H1 (cell line): ENCODE measurements at regions not wholly inside any gene's neighbourhood (a gene's known extent, or its start where the extent isn't known, plus 50 kb on each side); places are given as distances from the start of the nearest gene placed in this dataset.

Experiments used
- CTCF ChIA-PET: fragments of 300-600 bp; sonication (Branson Sonifier 250); formaldehyde crosslinking; loops from one replicate; lab custom pipeline; 2021; ENCODE audit not compliant: partially characterized antibody; lab: Charles Lee
- POLR2A ChIA-PET: fragments of 300-600 bp; sonication (Branson Sonifier 250); formaldehyde crosslinking; loops from one replicate; lab custom pipeline; 2021; ENCODE audit warnings: inconsistent platforms; ENCODE audit not compliant: partially characterized antibody; lab: Charles Lee
- DNase-seq, 2 experiments: peaks; one replicate each; pipeline versions ENCODE4 v3.0.0 to v3.0.0-alpha.2; 2010 to 2022; ENCODE audit warnings: low spot score in 2 of 2, low read depth in 1 of 2, mixed read lengths in 1 of 2
- FAIRE-seq: peaks from 2 replicates; lab custom pipeline; 2011; peaks lifted over from hg19 to GRCh38; lab: Jason Lieb, UNC
- H2AFZ ChIP-seq: 2 replicates; pipeline ENCODE4 v1.8.1; 2012; ENCODE audit warnings: low read length, inconsistent platforms
- H2AK5ac ChIP-seq: 2 replicates; pipeline ENCODE4 v1.6.1; 2013; ENCODE audit warnings: low read depth, low read length
- H2BK120ac ChIP-seq: replicated peaks from 2 replicates; pipeline ENCODE3; 2013; ENCODE audit warnings: low read depth, low read length, inconsistent platforms
- H2BK12ac ChIP-seq: 2 replicates; pipeline ENCODE4 v1.6.1; 2013; ENCODE audit warnings: low read depth, low read length
- H2BK15ac ChIP-seq: 2 replicates; pipeline ENCODE4 v1.6.1; 2013; ENCODE audit warnings: low read length
- H2BK20ac ChIP-seq: 2 replicates; pipeline ENCODE4 v1.6.1; 2013; ENCODE audit warnings: low read length
- H2BK5ac ChIP-seq: 2 replicates; pipeline ENCODE4 v1.6.1; 2013; ENCODE audit warnings: low read depth, low read length
- H3K14ac ChIP-seq: 2 replicates; pipeline ENCODE4 v1.6.1; 2013; ENCODE audit warnings: inconsistent platforms; ENCODE audit not compliant: insufficient read length
- H3K18ac ChIP-seq: 2 replicates; pipeline ENCODE4 v1.6.1; 2013; ENCODE audit warnings: low read length; ENCODE audit errors: extremely low read depth
- H3K23ac ChIP-seq: 2 replicates; pipeline ENCODE4 v1.6.1; 2013; ENCODE audit warnings: inconsistent platforms; ENCODE audit not compliant: insufficient read length
- H3K23me2 ChIP-seq: 2 replicates; pipeline ENCODE4 v1.6.1; 2013; ENCODE audit warnings: low read depth, low read length
- H3K27ac ChIP-seq: 2 replicates; pipeline ENCODE4 v1.6.1; 2011; ENCODE audit warnings: low read depth, low read length, inconsistent platforms
- H3K27me3 ChIP-seq, 4 experiments: replicated peaks in 1 of 4; 1 replicate in 1 of 4; 2 replicates in 3 of 4; pipeline versions ENCODE4 v1.6.1 to v1.8.1; 2011 to 2013; ENCODE audit warnings: low read length in 3 of 4, mild to moderate bottlenecking in 3 of 4, inconsistent platforms in 2 of 4, mixed read lengths in 2 of 4, moderate library complexity in 1 of 4; ENCODE audit not compliant: control insufficient read depth in 3 of 4, insufficient read depth in 3 of 4; ENCODE audit errors: extremely low read depth in 1 of 4
- H3K36me3 ChIP-seq, 4 experiments: 2 replicates each; pipeline versions ENCODE4 v1.6.1 to v1.8.1; 2011 to 2013; ENCODE audit warnings: mild to moderate bottlenecking in 4 of 4, low read length in 3 of 4, moderate library complexity in 2 of 4, control low read depth in 1 of 4, inconsistent platforms in 1 of 4; ENCODE audit not compliant: insufficient read depth in 4 of 4, control insufficient read depth in 2 of 4
- H3K4ac ChIP-seq: replicated peaks from 2 replicates; pipeline ENCODE3; 2013; ENCODE audit warnings: low read length, low read depth, mixed read lengths, inconsistent platforms; ENCODE audit not compliant: insufficient read length
- H3K4me1 ChIP-seq, 4 experiments: replicated peaks in 1 of 4; 1 replicate in 1 of 4; 2 replicates in 3 of 4; pipeline versions ENCODE4 v1.6.1 to v1.8.1; 2011 to 2013; ENCODE audit warnings: low read length in 3 of 4, inconsistent platforms in 2 of 4, mixed read lengths in 1 of 4; ENCODE audit not compliant: insufficient read depth in 4 of 4, control insufficient read depth in 3 of 4
- H3K4me2 ChIP-seq, 2 experiments: 2 replicates each; pipeline versions ENCODE4 v1.6.1 to v1.8.1; 2011 to 2013; ENCODE audit warnings: low read depth in 2 of 2, low read length in 2 of 2, control low read depth in 1 of 2, inconsistent platforms in 1 of 2, mild to moderate bottlenecking in 1 of 2; ENCODE audit not compliant: insufficient read depth in 1 of 2
- H3K4me3 ChIP-seq, 4 experiments: fragments of 200-600, 300-600 bp in 1 of 4; sonication (generic), shearing (Covaris generic), sonication (Bioruptor Twin) in 1 of 4; 2 replicates each; pipeline versions ENCODE4 v1.5.1 to v1.8.1; 2011 to 2016; ENCODE audit warnings: low read length in 4 of 4, low read depth in 3 of 4, control low read depth in 2 of 4, inconsistent platforms in 2 of 4, mild to moderate bottlenecking in 2 of 4, mixed read lengths in 1 of 4, moderate library complexity in 1 of 4; ENCODE audit not compliant: insufficient read depth in 2 of 4; ENCODE audit errors: extremely low read depth in 1 of 4
- H3K56ac ChIP-seq: replicated peaks from 2 replicates; pipeline ENCODE3; 2013; ENCODE audit warnings: low read depth, mild to moderate bottlenecking, mixed read lengths, low read length, inconsistent platforms; ENCODE audit not compliant: insufficient read length
- H3K79me1 ChIP-seq: 2 replicates; pipeline ENCODE4 v1.6.1; 2013; ENCODE audit warnings: low read depth, low read length, control low read depth
- H3K79me2 ChIP-seq, 2 experiments: 2 replicates each; pipeline versions ENCODE4 v1.6.1 to v1.8.1; 2012 to 2013; ENCODE audit warnings: low read length in 2 of 2, mild to moderate bottlenecking in 2 of 2, inconsistent platforms in 1 of 2; ENCODE audit not compliant: insufficient read depth in 2 of 2, control insufficient read depth in 1 of 2
- H3K9ac ChIP-seq, 4 experiments: replicated peaks in 1 of 4; 1 replicate in 1 of 4; 2 replicates in 3 of 4; pipeline versions ENCODE4 v1.6.1 to v1.8.1; 2011 to 2013; ENCODE audit warnings: low read depth in 3 of 4, low read length in 3 of 4, control low read depth in 2 of 4, mild to moderate bottlenecking in 2 of 4, moderate library complexity in 2 of 4, inconsistent platforms in 1 of 4; ENCODE audit errors: extremely low read depth in 1 of 4
- H3K9me3 ChIP-seq, 2 experiments: 2 replicates each; pipeline versions ENCODE4 v1.6.1 to v1.8.1; 2012 to 2013; ENCODE audit warnings: mild to moderate bottlenecking in 2 of 2, moderate library complexity in 2 of 2, control low read depth in 1 of 2, inconsistent platforms in 1 of 2, low read depth in 1 of 2, low read length in 1 of 2, mixed read lengths in 1 of 2; ENCODE audit not compliant: insufficient read depth in 2 of 2
- H4K20me1 ChIP-seq, 2 experiments: replicated peaks in 1 of 2; 2 replicates each; pipeline versions ENCODE3 to v1.8.1; 2011 to 2013; ENCODE audit warnings: inconsistent platforms in 2 of 2, low read length in 2 of 2, mild to moderate bottlenecking in 1 of 2; ENCODE audit not compliant: insufficient read depth in 2 of 2, control insufficient read depth in 1 of 2
- H4K5ac ChIP-seq: 2 replicates; pipeline ENCODE4 v1.6.1; 2013; ENCODE audit warnings: low read length, low read depth, mixed read lengths, inconsistent platforms; ENCODE audit not compliant: insufficient read length
- H4K8ac ChIP-seq: 2 replicates; pipeline ENCODE4 v1.8.0; 2013; ENCODE audit warnings: mild to moderate bottlenecking, moderate library complexity, low read length, inconsistent platforms; ENCODE audit not compliant: insufficient read depth; ENCODE audit errors: extremely low read depth
- H4K91ac ChIP-seq: replicated peaks from 2 replicates; pipeline ENCODE3; 2013; ENCODE audit warnings: low read length, mixed read lengths, inconsistent platforms; ENCODE audit not compliant: insufficient read length
- CBX8 ChIP-seq: fragments of 300-800, 300-1000 bp; sonication (generic); IDR thresholded peaks from 2 replicates; pipeline ENCODE4 v1.7.1; 2016; ENCODE audit warnings: low read depth, low read length, borderline replicate concordance
- CEBPB ChIP-seq: IDR thresholded peaks from 2 replicates; pipeline ENCODE4 v1.6.1; 2012; ENCODE audit warnings: low read depth, low read length
- CHD1 ChIP-seq: IDR thresholded peaks from 2 replicates; pipeline ENCODE4 v1.6.1; 2012; ENCODE audit warnings: low read depth, low read length, improper control_type of control experiment
- HDAC2 ChIP-seq, 2 experiments: fragments of 300-600 bp in 1 of 2; sonication (generic) in 1 of 2; IDR thresholded peaks; 2 replicates each; pipeline ENCODE4 v1.6.1; 2011 to 2012; ENCODE audit warnings: low read depth in 2 of 2, low read length in 2 of 2, mild to moderate bottlenecking in 2 of 2, moderate library complexity in 2 of 2, borderline replicate concordance in 1 of 2, inconsistent platforms in 1 of 2
- KDM5A ChIP-seq: fragments of 200-600 bp; IDR thresholded peaks from 2 replicates; pipeline ENCODE4 v1.7.1; 2012; ENCODE audit warnings: mild to moderate bottlenecking, low read length, inconsistent platforms, mixed read lengths
- PHF8 ChIP-seq: fragments of 200-600 bp; sonication (generic); conservative IDR thresholded peaks from 2 replicates; pipeline ENCODE4 v1.7.1; 2012; ENCODE audit warnings: low read depth, mild to moderate bottlenecking, inconsistent platforms, low read length, moderate library complexity
- POLR2A ChIP-seq, 2 experiments: IDR thresholded peaks; 1 replicate in 1 of 2; 2 replicates in 1 of 2; pipeline ENCODE4 v1.6.1; 2011; ENCODE audit warnings: low read depth in 2 of 2, low read length in 2 of 2, mild to moderate bottlenecking in 2 of 2; ENCODE audit errors: control extremely low read depth in 1 of 2
- RNF2 ChIP-seq: fragments of 200-900, 300-1000 bp; sonication (generic); IDR thresholded peaks from 2 replicates; pipeline ENCODE4 v1.7.1; 2016; ENCODE audit warnings: borderline replicate concordance, low read depth, mild to moderate bottlenecking, antibody characterized with exemption, low read length; ENCODE audit not compliant: poor library complexity, severe bottlenecking; ENCODE audit errors: missing control alignments
- RXRA ChIP-seq: IDR thresholded peaks from 2 replicates; pipeline ENCODE4 v1.6.1; 2011; ENCODE audit warnings: low read depth, mild to moderate bottlenecking, low read length, moderate library complexity; ENCODE audit not compliant: insufficient read depth
- TAF1 ChIP-seq: IDR thresholded peaks from 2 replicates; pipeline ENCODE4 v1.6.1; 2011; ENCODE audit warnings: mild to moderate bottlenecking, low read depth, low read length
- TBP ChIP-seq: IDR thresholded peaks from 2 replicates; pipeline ENCODE4 v1.6.1; 2011; ENCODE audit warnings: low read depth, low read length, improper control_type of control experiment

- H4K91ac ChIP-seq: no peak overlapping the region
- H3K79me2 ChIP-seq: no peaks in the 10 kb centered on the region
- FAIRE-seq: no peak
- no peak overlapping the region for H2BK120ac ChIP-seq
- no peak overlapping the region for H4K5ac ChIP-seq
- no peak overlapping the region for H3K4me2 ChIP-seq
- no peak for TF ChIP-seq RXRA
- no peak for TF ChIP-seq TAF1
- TF ChIP-seq CEBPB: no peak
- no peak for TF ChIP-seq RNF2
- no peak for TF ChIP-seq PHF8
- no peak for TF ChIP-seq KDM5A
- TF ChIP-seq CHD1: no peak
- no peak for TF ChIP-seq HDAC2 (IDR thresholded peaks at IDR 0.05; ENCODE audit: borderline replicate concordance in 1 of 2, low read depth in 2 of 2, low read length in 2 of 2)
- TF ChIP-seq POLR2A (IDR thresholded peaks at IDR 0.05; ENCODE audit: control extremely low read depth in 1 of 2, low read depth in 2 of 2, low read length in 2 of 2): no peak
- no peak for TF ChIP-seq CBX8
- TF ChIP-seq TBP: no peak
- no peaks in the 10 kb centered on the region for H3K36me3 ChIP-seq
- H3K4me3 ChIP-seq: no peak overlapping the region
- no peak overlapping the region for H2BK5ac ChIP-seq
- H3K27ac ChIP-seq: no peak overlapping the region
- H2BK15ac ChIP-seq: no peak overlapping the region
- H3K27me3 ChIP-seq: no peaks in the 10 kb centered on the region
- H3K18ac ChIP-seq: no peak overlapping the region
- no peak overlapping the region for H3K56ac ChIP-seq
- H3K9ac ChIP-seq: no peak overlapping the region
- CTCF ChIA-PET: interaction anchor here (1.1 to 1.6 kb wide), 5 partner anchors 13 to 166 kb away, joined by 3 to 4 read pairs (median 3); no protein-coding TSS in a partner anchor
- no peak overlapping the region for H3K4ac ChIP-seq
- H2BK12ac ChIP-seq: no peak overlapping the region
- H2BK20ac ChIP-seq: no peak overlapping the region
- no peak overlapping the region for H3K14ac ChIP-seq
- H3K23ac ChIP-seq: no peak overlapping the region
- H3K23me2 ChIP-seq: no peaks in the 10 kb centered on the region
- H3K9me3 ChIP-seq: no peaks in the 10 kb centered on the region
- no peaks in the 10 kb centered on the region for H4K20me1 ChIP-seq
- no peaks in the 10 kb centered on the region for H3K4me1 ChIP-seq
- H2AK5ac ChIP-seq: no peak overlapping the region
- H2AFZ ChIP-seq: no peak overlapping the region
- H4K8ac ChIP-seq: no peak overlapping the region
- DNase-seq: no peak
- no peaks in the 10 kb centered on the region for H3K79me1 ChIP-seq
- POLR2A ChIA-PET: no interaction called here
Measured at GRCh38 chr5:73352649-73353230, 95.8 kb downstream of the FOXD1 start.
